Gastrocnemius medialis (tissue), 4 donors: ENCODE measurements at regions not wholly inside any gene's neighbourhood (a gene's known extent, or its start where the extent isn't known, plus 50 kb on each side); places are given as distances from the start of the nearest gene placed in this dataset.
"Not testable (repeated sequence)": the region's sequence is repeated elsewhere in the genome, so short reads cannot be mapped to it uniquely, and the experiment has no call there.

Experiments
- ATAC-seq, 2 donors: fragments of 150-250 bp; one replicate each; pipeline ENCODE4 v1.9.1; 2016
- DNase-seq, 2 donors: peaks; one replicate each; pipeline ENCODE4 v3.0.0-alpha.2; 2019
- H3K27ac ChIP-seq, 4 donors: fragments of 200-600 bp; sonication (generic); 1 replicate in 1 of 4; 2 replicates in 3 of 4; pipeline ENCODE4 v1.5.1; 2016 to 2018; ENCODE audit warnings: mild to moderate bottlenecking in 2 of 4, moderate library complexity in 1 of 4
- H3K27me3 ChIP-seq, 3 donors: fragments of 200-600 bp; sonication (generic) in 2 of 3; 1 replicate in 1 of 3; 2 replicates in 2 of 3; pipeline versions ENCODE4 v1.5.1 to v1.6.0; 2016 to 2019; ENCODE audit warnings: mild to moderate bottlenecking in 1 of 3, moderate library complexity in 1 of 3
- H3K36me3 ChIP-seq, 2 donors: fragments of 200-600 bp; sonication (generic) in 1 of 2; one replicate each; pipeline ENCODE4 v1.5.1; 2017 to 2018
- H3K4me1 ChIP-seq, 2 donors: fragments of 200-600 bp; sonication (generic) in 1 of 2; one replicate each; pipeline ENCODE4 v1.5.1; 2016 to 2017; ENCODE audit warnings: mild to moderate bottlenecking in 2 of 2
- H3K4me3 ChIP-seq, 4 donors: fragments of 200-600 bp; sonication (generic) in 3 of 4; 1 replicate in 1 of 4; 2 replicates in 3 of 4; pipeline ENCODE4 v1.5.1; 2016 to 2019; ENCODE audit warnings: mild to moderate bottlenecking in 2 of 4
- H3K9me3 ChIP-seq, 3 donors: fragments of 200-600 bp; sonication (generic) in 2 of 3; 1 replicate in 1 of 3; 2 replicates in 2 of 3; pipeline ENCODE4 v1.5.1; 2016 to 2019
- POLR2A ChIP-seq, 2 donors: fragments of 450-650 bp; IDR thresholded peaks; one replicate each; pipeline ENCODE4 v1.6.1; 2017; ENCODE audit warnings: antibody characterized with exemption in 2 of 2, mild to moderate bottlenecking in 2 of 2, moderate library complexity in 2 of 2
- in situ Hi-C, 4 donors: fragments of 200-750 bp; cut with MboI; loops; one replicate each; pipeline versions ENCODE4 v1.15.0 to v1.8.0; 2017; ENCODE audit warnings: low sequenced_read_pairs in 4 of 4
- intact Hi-C: fragments of 100-400 bp; cut with DNase I; formaldehyde crosslinking; loops from one replicate; pipeline ENCODE4 v1.15.1; 2023; ENCODE audit warnings: low total_unique reads
- TF ChIP-seq, protein P1 (sequence below), 5 experiments: fragments of 450-650 bp in 3 of 5; fragments of 200-600 bp in 2 of 5; sonication (generic) in 2 of 5; IDR thresholded peaks in 4 of 5; conservative IDR thresholded peaks in 1 of 5; 1 replicate in 4 of 5; 2 replicates in 1 of 5; pipeline ENCODE4 v1.5.1; 2016 to 2019; ENCODE audit warnings: antibody characterized with exemption in 5 of 5, mild to moderate bottlenecking in 3 of 5, moderate library complexity in 3 of 5

DNA sequence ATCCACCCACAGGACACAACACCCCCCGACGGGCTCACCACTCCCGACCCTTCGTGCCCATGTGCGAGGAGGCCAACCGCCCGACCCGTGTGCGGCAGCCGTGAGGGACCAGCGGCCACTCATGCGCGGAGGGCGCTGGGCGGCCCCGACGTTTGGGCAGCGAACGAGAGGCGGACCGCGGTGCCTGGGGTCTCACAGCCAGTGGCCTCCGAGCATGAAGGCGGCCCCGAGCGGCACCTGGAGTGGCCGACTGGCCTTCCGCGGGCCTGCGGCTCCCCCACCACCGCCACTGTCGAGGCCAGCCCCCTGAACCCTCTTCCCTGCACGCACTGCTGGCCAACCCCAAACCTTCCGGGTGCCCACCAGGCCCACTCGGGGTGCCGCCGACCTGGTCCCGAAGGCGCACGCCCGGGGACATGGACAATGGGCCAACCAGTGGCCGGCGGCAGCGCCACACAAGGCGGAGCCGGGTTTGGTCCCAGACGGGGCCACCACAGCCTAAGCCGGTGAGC, 4274.9 kb upstream of the OR11H1 start:
- Histone ChIP-seq H3K27ac (no peak overlapping the region), H3K36me3 (no peaks in the 10 kb centered on the region), H3K27me3 (no peaks in the 10 kb centered on the region), H3K4me1 (no peaks in the 10 kb centered on the region), H3K4me3 (no peak overlapping the region), H3K9me3 (no peaks in the 10 kb centered on the region)
- in situ Hi-C loops: no loop called here
- TF ChIP-seq, protein P1, sequence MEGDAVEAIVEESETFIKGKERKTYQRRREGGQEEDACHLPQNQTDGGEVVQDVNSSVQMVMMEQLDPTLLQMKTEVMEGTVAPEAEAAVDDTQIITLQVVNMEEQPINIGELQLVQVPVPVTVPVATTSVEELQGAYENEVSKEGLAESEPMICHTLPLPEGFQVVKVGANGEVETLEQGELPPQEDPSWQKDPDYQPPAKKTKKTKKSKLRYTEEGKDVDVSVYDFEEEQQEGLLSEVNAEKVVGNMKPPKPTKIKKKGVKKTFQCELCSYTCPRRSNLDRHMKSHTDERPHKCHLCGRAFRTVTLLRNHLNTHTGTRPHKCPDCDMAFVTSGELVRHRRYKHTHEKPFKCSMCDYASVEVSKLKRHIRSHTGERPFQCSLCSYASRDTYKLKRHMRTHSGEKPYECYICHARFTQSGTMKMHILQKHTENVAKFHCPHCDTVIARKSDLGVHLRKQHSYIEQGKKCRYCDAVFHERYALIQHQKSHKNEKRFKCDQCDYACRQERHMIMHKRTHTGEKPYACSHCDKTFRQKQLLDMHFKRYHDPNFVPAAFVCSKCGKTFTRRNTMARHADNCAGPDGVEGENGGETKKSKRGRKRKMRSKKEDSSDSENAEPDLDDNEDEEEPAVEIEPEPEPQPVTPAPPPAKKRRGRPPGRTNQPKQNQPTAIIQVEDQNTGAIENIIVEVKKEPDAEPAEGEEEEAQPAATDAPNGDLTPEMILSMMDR (IDR thresholded peaks at IDR 0.05 in 4 of 5, conservative IDR thresholded peaks at IDR 0.05 in 1 of 5): no peak
- no peak for TF ChIP-seq POLR2A (IDR thresholded peaks at IDR 0.05)
- DNase-seq (peak in 1 of 2 donors; percentile 1), ATAC-seq (no peak)
- intact Hi-C loops: no loop called here

DNA sequence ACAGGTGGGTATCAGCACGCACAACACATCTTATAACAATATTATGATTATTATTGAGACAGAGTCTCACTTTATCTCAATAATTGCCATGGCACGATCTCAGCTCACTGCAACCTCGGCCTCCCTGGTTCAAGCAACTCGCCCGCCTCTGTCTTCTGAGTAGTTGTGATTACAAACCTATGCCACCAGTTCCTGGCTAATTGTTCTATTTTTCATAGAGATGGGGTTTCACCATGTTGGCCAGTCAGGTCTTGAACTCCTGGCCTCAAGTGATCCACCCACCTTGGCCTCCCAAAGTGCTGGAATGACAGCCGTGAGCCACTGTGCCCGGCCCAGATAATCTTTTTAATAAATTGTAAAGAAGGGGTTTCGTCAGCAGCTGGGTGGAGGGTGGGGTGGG, 4257.0 kb upstream of the OR11H1 start:
- H3K27ac ChIP-seq, in situ Hi-C loops, H3K9me3 ChIP-seq, intact Hi-C loops, ATAC-seq, H3K36me3 ChIP-seq, H3K4me1 ChIP-seq, DNase-seq, H3K4me3 ChIP-seq, H3K27me3 ChIP-seq: not testable (repeated sequence)

DNA sequence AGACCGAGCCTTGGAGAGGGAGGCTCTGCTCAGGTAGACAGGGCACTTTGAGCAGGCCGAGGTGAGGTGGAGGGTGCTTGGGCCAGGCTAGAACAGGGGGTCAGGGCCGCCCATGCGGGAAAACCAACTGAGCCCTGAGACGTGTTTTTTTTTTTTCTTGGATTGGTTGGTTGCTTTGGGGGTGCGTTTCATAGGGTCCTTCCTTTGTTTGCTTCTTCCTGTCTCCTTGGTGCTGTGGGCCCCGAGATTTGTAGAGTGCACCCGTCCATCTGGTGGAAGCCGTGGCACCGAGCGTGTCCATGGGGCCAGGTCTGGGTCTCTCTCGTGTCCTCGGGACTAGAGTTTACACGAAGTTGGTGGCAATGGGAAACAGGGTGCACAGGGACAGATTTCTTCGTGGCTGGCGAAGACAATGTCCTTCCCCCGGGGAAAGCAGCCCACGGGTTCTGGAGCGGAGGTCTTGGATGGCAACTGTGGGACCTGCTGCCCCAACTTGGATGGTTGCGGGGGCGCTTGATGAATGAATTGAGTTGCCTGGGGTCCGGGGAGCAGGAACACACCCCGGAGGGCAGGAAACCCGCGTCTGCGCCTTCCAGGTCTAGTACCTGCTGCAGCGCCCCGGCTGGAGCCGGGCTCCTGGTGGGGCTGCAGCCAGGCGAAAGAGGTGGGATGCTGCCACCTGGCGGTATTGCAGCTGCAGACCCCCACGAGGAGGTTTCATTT, 4242.7 kb upstream of the OR11H1 start:
- in situ Hi-C loops: not testable (repeated sequence)

DNA sequence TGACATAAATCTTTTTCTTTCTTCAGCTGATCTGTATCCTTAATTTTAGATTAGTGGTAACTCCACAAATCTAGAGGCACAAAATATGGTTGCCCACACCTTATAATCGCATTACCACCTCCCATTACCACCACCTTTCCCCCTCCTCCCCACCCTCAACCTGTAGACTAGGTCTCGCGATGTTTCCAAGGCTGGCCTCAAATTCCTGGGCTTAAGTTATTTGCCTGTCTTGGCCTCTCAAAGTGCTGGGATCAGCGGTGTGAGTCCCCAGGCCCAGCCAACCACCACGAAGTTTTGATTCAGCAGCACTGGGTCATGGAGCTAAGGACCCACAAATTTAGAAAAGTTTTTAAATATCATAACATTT, 4242.2 kb upstream of the OR11H1 start:
- H3K4me1 ChIP-seq, H3K4me3 ChIP-seq, ATAC-seq, H3K9me3 ChIP-seq, H3K27me3 ChIP-seq, DNase-seq, in situ Hi-C loops, H3K27ac ChIP-seq, intact Hi-C loops, H3K36me3 ChIP-seq: not testable (repeated sequence)

More for the DNA sequence above, 4242.7 kb upstream of the OR11H1 start:
- ATAC-seq, H3K4me3 ChIP-seq, H3K27me3 ChIP-seq, H3K4me1 ChIP-seq, H3K9me3 ChIP-seq, H3K36me3 ChIP-seq, DNase-seq, intact Hi-C loops, H3K27ac ChIP-seq: not testable (repeated sequence)

DNA sequence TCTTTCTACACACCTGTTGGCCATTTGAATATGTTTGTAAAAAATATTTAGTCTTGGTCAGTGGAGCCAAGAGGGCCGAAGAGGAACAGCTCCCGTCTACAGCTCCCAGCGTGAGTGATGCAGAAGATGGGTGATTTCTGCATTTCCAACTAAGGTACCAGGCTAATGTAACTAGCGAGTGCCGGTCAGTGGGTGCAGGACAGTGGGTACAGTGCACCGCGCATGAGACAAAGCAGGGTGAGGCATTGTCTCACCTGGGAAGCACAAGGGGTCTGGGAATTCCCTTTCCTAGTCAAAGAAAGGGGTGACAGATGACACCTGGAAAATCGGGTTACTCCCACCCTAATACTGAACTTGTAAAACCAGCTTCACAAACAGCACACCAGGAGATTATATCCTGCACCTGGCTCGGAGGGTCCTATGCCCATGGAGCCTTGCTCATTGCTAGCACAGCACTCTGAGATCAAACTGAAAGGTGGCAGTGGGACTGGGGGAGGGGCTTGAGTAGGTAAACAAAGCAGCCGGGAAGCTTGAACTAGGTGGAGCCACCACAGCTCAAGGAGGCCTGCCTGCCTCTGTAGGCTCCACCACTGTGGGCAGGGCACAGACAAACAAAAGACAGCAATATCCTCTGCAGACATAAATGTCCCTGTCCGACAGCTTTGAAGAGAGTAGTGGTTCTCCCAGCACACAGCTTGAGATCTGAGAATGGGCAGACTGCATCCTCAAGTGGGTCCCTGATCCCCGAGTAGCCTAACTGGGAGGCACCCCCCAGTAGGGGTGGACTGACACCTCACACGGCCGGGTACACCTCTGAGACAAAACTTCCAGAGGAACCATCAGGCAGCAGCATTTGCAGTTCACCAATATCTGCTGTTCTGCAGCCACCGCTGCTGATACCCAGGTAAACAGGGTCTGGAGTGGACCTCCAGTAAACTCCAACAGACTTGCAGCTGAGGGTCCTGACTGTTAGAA, 4239.5 kb upstream of the OR11H1 start:
- H3K27ac ChIP-seq, DNase-seq, H3K4me1 ChIP-seq, H3K27me3 ChIP-seq, in situ Hi-C loops, H3K36me3 ChIP-seq, H3K4me3 ChIP-seq, H3K9me3 ChIP-seq, intact Hi-C loops, ATAC-seq: not testable (repeated sequence)

DNA sequence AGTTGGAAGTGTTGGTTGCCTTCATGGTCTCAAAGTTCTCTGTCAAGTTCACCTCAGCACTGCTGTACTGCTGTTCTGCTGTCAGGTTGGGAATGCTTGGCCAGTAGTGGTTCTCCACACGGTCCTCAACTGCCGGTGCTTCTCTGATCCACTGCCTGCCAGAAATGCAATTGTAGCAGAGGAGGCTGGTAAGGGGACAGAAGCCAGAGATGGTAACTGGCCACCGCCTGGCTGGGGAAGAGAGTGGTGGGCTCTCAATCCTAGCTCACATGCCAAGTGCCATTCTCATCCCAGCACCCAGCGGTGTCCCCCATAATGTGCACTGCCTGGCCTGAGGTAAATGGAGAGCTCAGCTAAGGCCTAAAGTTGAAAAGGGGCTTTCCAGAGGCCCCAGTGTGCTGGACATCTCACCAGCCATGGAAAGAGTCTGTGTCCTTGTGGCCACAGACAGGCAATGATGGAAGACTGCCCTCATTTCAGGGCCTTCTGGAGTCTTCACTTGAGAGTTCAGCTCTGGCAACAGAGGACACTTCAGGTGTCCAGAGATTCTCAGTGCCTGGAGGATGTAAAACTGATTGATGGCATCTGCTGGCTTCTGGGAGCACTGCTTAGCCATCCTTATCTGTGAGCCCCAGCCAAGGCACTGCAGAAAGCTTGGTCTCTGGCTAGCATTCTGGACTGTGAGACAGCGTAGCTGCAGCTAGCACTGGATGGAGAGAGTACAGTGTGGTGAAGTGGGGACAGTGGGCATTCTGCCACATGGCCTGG, 4229.7 kb upstream of the OR11H1 start:
- in situ Hi-C loops, H3K4me3 ChIP-seq, H3K9me3 ChIP-seq, H3K4me1 ChIP-seq, H3K27me3 ChIP-seq, H3K36me3 ChIP-seq, ATAC-seq, intact Hi-C loops, DNase-seq, H3K27ac ChIP-seq: not testable (repeated sequence)

DNA sequence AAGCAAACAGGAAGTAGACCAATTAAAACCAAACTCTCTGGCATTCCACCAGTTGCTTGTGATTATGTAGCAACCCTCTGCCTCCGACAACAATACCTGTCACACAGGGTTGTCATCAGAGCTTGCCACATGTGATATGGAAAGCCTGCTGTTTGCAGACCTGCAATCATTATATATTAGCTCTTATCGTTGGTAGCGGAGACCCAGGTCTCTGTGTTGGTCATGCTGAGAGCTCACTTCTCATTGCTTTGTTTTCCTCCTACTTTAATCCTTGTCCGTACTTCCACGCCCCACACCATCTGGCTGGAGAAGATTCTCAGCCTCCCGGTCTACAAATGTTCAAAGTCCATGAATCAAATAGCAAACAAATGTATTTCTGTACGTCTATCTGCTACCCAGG, 4225.6 kb upstream of the OR11H1 start:
- H3K4me1 ChIP-seq, H3K27me3 ChIP-seq, H3K4me3 ChIP-seq, intact Hi-C loops, ATAC-seq, DNase-seq, H3K9me3 ChIP-seq, in situ Hi-C loops, H3K27ac ChIP-seq, H3K36me3 ChIP-seq: not testable (repeated sequence)

DNA sequence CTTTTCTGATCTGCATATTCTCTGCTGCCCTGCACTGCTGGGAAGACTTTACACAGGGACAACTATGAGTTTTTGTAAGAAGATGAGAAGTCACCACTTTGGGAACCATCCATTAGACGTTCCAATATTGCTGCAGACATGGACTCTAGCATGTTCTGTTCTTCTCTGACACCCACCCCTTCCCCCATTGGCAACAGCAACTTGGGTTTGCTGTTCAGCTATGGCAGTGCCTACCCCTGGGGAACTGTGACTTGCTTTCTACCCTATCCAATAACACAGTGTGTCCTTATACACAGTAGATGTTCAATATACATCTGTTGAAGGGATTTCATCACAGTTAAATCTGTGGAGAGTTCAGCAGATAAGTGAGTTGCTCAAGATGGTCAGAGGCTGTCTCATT, 4225.1 kb upstream of the OR11H1 start:
- in situ Hi-C loops, H3K4me3 ChIP-seq, DNase-seq, H3K27ac ChIP-seq, H3K4me1 ChIP-seq, ATAC-seq, H3K9me3 ChIP-seq, H3K36me3 ChIP-seq, intact Hi-C loops, H3K27me3 ChIP-seq: not testable (repeated sequence)

GRCh38 chr22:11305179-11305578, 4222.8 kb upstream of the OR11H1 start:
- ATAC-seq, in situ Hi-C loops, DNase-seq, H3K27ac ChIP-seq, H3K27me3 ChIP-seq, H3K4me3 ChIP-seq, H3K4me1 ChIP-seq, intact Hi-C loops, H3K9me3 ChIP-seq, H3K36me3 ChIP-seq: not testable (repeated sequence)

DNA sequence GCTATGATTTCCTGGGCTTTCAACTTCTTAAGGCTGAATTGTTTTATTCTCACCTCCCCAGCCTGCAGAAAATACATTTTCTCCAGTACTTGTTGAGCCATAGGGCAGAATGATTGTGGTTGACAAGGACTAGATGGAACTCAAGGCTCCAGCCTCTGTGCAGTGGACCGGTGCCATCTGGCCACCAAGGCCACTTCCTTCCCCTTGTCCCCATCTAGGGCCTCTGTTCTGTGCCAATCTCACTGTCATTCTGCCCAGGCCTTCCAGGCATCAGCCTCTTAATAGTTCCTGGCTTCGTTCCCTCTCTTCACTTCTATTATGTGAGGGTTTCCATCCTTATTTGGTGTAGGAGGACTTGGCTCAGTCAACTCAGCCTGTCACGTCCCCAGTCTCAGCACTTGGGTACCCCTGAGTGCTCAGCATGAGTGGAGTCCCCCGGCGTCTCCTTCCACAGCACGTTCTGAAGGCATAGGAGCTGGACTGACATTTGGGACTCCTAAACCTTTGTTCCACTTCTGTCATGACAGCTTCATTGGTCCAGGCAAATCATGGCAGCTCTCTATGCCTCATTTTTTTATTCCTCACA, 4221.0 kb upstream of the OR11H1 start:
- H3K27ac ChIP-seq, in situ Hi-C loops, ATAC-seq, DNase-seq, H3K27me3 ChIP-seq, H3K4me1 ChIP-seq, intact Hi-C loops, H3K36me3 ChIP-seq, H3K4me3 ChIP-seq, H3K9me3 ChIP-seq: not testable (repeated sequence)
